ENCODE measurements at regions not wholly inside any gene's neighbourhood (a gene's known extent, or its start where the extent isn't known, plus 50 kb on each side); places are given as distances from the start of the nearest gene placed in this dataset.

Small RNA genes in the stretch of these regions (small RNA-seq; reads per million reads assigned to genes)
- 0 reads per million in 2 donors for gene RF00012

All from Peyer's patch (tissue), 2 donors.